Osteoblast (primary cell): ENCODE measurements at regions not wholly inside any gene's neighbourhood (a gene's known extent, or its start where the extent isn't known, plus 50 kb on each side); places are given as distances from the start of the nearest gene placed in this dataset.

ENCODE experiments used
- DNase-seq: peaks from one replicate; pipeline ENCODE4 v3.0.0; 2011; ENCODE audit warnings: low spot score, mixed read lengths; ENCODE audit not compliant: insufficient read length; ENCODE audit errors: missing footprints
- H2AFZ ChIP-seq: 2 replicates; pipeline ENCODE4 v1.6.0; 2011; ENCODE audit warnings: mild to moderate bottlenecking, low read length
- H3K27ac ChIP-seq: 2 replicates; pipeline ENCODE4 v1.5.1; 2011; ENCODE audit warnings: mild to moderate bottlenecking, low read depth, low read length, moderate library complexity
- H3K27me3 ChIP-seq: 2 replicates; pipeline ENCODE4 v1.6.0; 2012; ENCODE audit warnings: mild to moderate bottlenecking, control low read depth, inconsistent platforms, low read length, moderate library complexity; ENCODE audit not compliant: insufficient read depth
- H3K36me3 ChIP-seq: 2 replicates; pipeline ENCODE4 v1.5.1; 2011; ENCODE audit warnings: mild to moderate bottlenecking, low read length, control low read depth, moderate library complexity; ENCODE audit not compliant: insufficient read depth
- H3K4me1 ChIP-seq: 2 replicates; pipeline ENCODE4 v1.5.1; 2011; ENCODE audit warnings: mild to moderate bottlenecking, low read length, control low read depth, moderate library complexity; ENCODE audit not compliant: insufficient read depth
- H3K4me2 ChIP-seq: 2 replicates; pipeline ENCODE4 v1.6.0; 2011; ENCODE audit warnings: mild to moderate bottlenecking, low read length; ENCODE audit not compliant: insufficient read depth
- H3K4me3 ChIP-seq: fragments of 200-600 bp; sonication (generic); 3 replicates; pipeline ENCODE4 v1.5.1; 2012; ENCODE audit warnings: mild to moderate bottlenecking, low read length, inconsistent platforms; ENCODE audit not compliant: insufficient read depth
- H3K79me2 ChIP-seq: 2 replicates; pipeline ENCODE4 v1.6.0; 2012; ENCODE audit warnings: mild to moderate bottlenecking, low read length, control low read depth, inconsistent platforms; ENCODE audit not compliant: insufficient read depth
- H3K9me3 ChIP-seq: 2 replicates; pipeline ENCODE4 v1.5.1; 2011; ENCODE audit warnings: low read depth, low read length, control low read depth
- H4K20me1 ChIP-seq: 2 replicates; pipeline ENCODE4 v1.6.0; 2012; ENCODE audit warnings: mild to moderate bottlenecking, low read length, control low read depth; ENCODE audit not compliant: insufficient read depth
- CTCF ChIP-seq: IDR thresholded peaks from 2 replicates; pipeline ENCODE4 v1.5.1; 2011; ENCODE audit warnings: mild to moderate bottlenecking, low read depth, low read length, moderate library complexity; ENCODE audit errors: extremely low read depth

- H3K4me3 ChIP-seq: no peak overlapping the region
- no peaks in the 10 kb centered on the region for H3K79me2 ChIP-seq
- DNase-seq: no peak
- H3K9me3 ChIP-seq: peaks cover 2% of the 10 kb centered on the region
- H2AFZ ChIP-seq: no peak overlapping the region
- no peaks in the 10 kb centered on the region for H3K36me3 ChIP-seq
- H3K27me3 ChIP-seq: no peaks in the 10 kb centered on the region
- no peaks in the 10 kb centered on the region for H3K4me1 ChIP-seq
- no peak overlapping the region for H3K4me2 ChIP-seq
- no peaks in the 10 kb centered on the region for H4K20me1 ChIP-seq
- TF ChIP-seq CTCF: no peak
- no peak overlapping the region for H3K27ac ChIP-seq
These were observed 1469.6 kb downstream of the PCDH7 start for GRCh38 chr4:32189788-32190187.

GRCh38 chr4:32191961-32192360, 1471.8 kb downstream of the PCDH7 start:
- no peaks in the 10 kb centered on the region for H3K79me2 ChIP-seq
- H3K4me1 ChIP-seq: no peaks in the 10 kb centered on the region
- H3K27me3 ChIP-seq: no peaks in the 10 kb centered on the region
- H3K9me3 ChIP-seq: peaks cover 2% of the 10 kb centered on the region
- TF ChIP-seq CTCF: no peak
- no peak overlapping the region for H3K4me3 ChIP-seq
- no peak overlapping the region for H3K4me2 ChIP-seq
- no peaks in the 10 kb centered on the region for H4K20me1 ChIP-seq
- H2AFZ ChIP-seq: no peak overlapping the region
- DNase-seq: no peak
- H3K27ac ChIP-seq: no peak overlapping the region
- H3K36me3 ChIP-seq: no peaks in the 10 kb centered on the region

GRCh38 chr4:32192363-32192762, 1472.2 kb downstream of the PCDH7 start:
- no peak overlapping the region for H2AFZ ChIP-seq
- no peak for TF ChIP-seq CTCF

GRCh38 chr4:32192991-32193390, 1472.8 kb downstream of the PCDH7 start:
- no peak overlapping the region for H3K4me2 ChIP-seq
- no peaks in the 10 kb centered on the region for H3K27me3 ChIP-seq
- no peak for TF ChIP-seq CTCF

More at GRCh38 chr4:32192363-32192762, 1472.2 kb downstream of the PCDH7 start:
- H3K4me1 ChIP-seq: no peaks in the 10 kb centered on the region
- H3K9me3 ChIP-seq: peaks cover 2% of the 10 kb centered on the region
- H3K4me2 ChIP-seq: no peak overlapping the region
- no peak overlapping the region for H3K4me3 ChIP-seq
- H3K36me3 ChIP-seq: no peaks in the 10 kb centered on the region
- H3K27me3 ChIP-seq: no peaks in the 10 kb centered on the region
- no peak for DNase-seq
- H3K79me2 ChIP-seq: no peaks in the 10 kb centered on the region
- no peaks in the 10 kb centered on the region for H4K20me1 ChIP-seq
- H3K27ac ChIP-seq: no peak overlapping the region

More at GRCh38 chr4:32192991-32193390, 1472.8 kb downstream of the PCDH7 start:
- H2AFZ ChIP-seq: no peak overlapping the region
- no peaks in the 10 kb centered on the region for H4K20me1 ChIP-seq
- peaks cover 2% of the 10 kb centered on the region for H3K9me3 ChIP-seq
- no peaks in the 10 kb centered on the region for H3K79me2 ChIP-seq
- no peak for DNase-seq
- H3K4me1 ChIP-seq: no peaks in the 10 kb centered on the region
- H3K27ac ChIP-seq: no peak overlapping the region
- no peaks in the 10 kb centered on the region for H3K36me3 ChIP-seq
- H3K4me3 ChIP-seq: no peak overlapping the region
